HG03469 (cell line): ENCODE measurements at regions not wholly inside any gene's neighbourhood (a gene's known extent, or its start where the extent isn't known, plus 50 kb on each side); places are given as distances from the start of the nearest gene placed in this dataset.

ENCODE experiments used
- ATAC-seq: cut with Tn5 transposase; IDR thresholded peaks from one replicate; pipeline ENCODE4 v1.9.1; 2021; ENCODE audit warnings: mild to moderate bottlenecking, moderate library complexity, moderate number of reproducible peaks; ENCODE audit not compliant: unreplicated experiment

GRCh38 chr20:58019027-58019849, 209.2 kb downstream of the ANKRD60 start:
- no peak for ATAC-seq

- ATAC-seq: no peak
Measured at GRCh38 chr20:58018590-58018989, 209.9 kb downstream of the ANKRD60 start.

GRCh38 chr20:58017970-58018530, 210.4 kb downstream of the ANKRD60 start:
- no peak for ATAC-seq

GRCh38 chr20:58017231-58017969, 211.1 kb downstream of the ANKRD60 start:
- ATAC-seq: no peak

- no peak for ATAC-seq
Measured at GRCh38 chr20:58016779-58017178, 211.7 kb downstream of the ANKRD60 start.

GRCh38 chr20:58014628-58015315, 213.7 kb downstream of the ANKRD60 start:
- ATAC-seq: no peak

- no peak for ATAC-seq
Measured at GRCh38 chr20:58012731-58013510, 215.5 kb downstream of the ANKRD60 start.

- no peak for ATAC-seq
Measured at GRCh38 chr20:58011947-58012610, 216.4 kb downstream of the ANKRD60 start.

- ATAC-seq: no peak
Measured at GRCh38 chr20:58011106-58011946, 217.1 kb downstream of the ANKRD60 start.

- ATAC-seq: no peak
Measured at GRCh38 chr20:58010666-58011065, 217.8 kb downstream of the ANKRD60 start.

- ATAC-seq: no peak
Measured at GRCh38 chr20:58010186-58010585, 218.3 kb downstream of the ANKRD60 start.

- no peak for ATAC-seq
Measured at GRCh38 chr20:58008866-58009265, 219.6 kb downstream of the ANKRD60 start.

GRCh38 chr20:58008413-58008812, 220.0 kb downstream of the ANKRD60 start:
- ATAC-seq: no peak

- ATAC-seq: no peak
Measured at GRCh38 chr20:58007947-58008346, 220.5 kb downstream of the ANKRD60 start.

GRCh38 chr20:58006346-58007316, 221.8 kb downstream of the ANKRD60 start:
- ATAC-seq: no peak

GRCh38 chr20:58005581-58006345, 222.7 kb downstream of the ANKRD60 start:
- no peak for ATAC-seq

- no peak for ATAC-seq
Measured at GRCh38 chr20:58004900-58005299, 223.6 kb downstream of the ANKRD60 start.
